Gastrocnemius medialis (tissue), 4 donors: ENCODE measurements at regions not wholly inside any gene's neighbourhood (a gene's known extent, or its start where the extent isn't known, plus 50 kb on each side); places are given as distances from the start of the nearest gene placed in this dataset.
"Not testable (repeated sequence)": the region's sequence is repeated elsewhere in the genome, so short reads cannot be mapped to it uniquely, and the experiment has no call there.

Source experiments
- ATAC-seq, 2 donors: fragments of 150-250 bp; one replicate each; pipeline ENCODE4 v1.9.1; 2016
- DNase-seq, 2 donors: peaks; one replicate each; pipeline ENCODE4 v3.0.0-alpha.2; 2019
- H3K27ac ChIP-seq, 4 donors: fragments of 200-600 bp; sonication (generic); 1 replicate in 1 of 4; 2 replicates in 3 of 4; pipeline ENCODE4 v1.5.1; 2016 to 2018; ENCODE audit warnings: mild to moderate bottlenecking in 2 of 4, moderate library complexity in 1 of 4
- H3K27me3 ChIP-seq, 3 donors: fragments of 200-600 bp; sonication (generic) in 2 of 3; 1 replicate in 1 of 3; 2 replicates in 2 of 3; pipeline versions ENCODE4 v1.5.1 to v1.6.0; 2016 to 2019; ENCODE audit warnings: mild to moderate bottlenecking in 1 of 3, moderate library complexity in 1 of 3
- H3K36me3 ChIP-seq, 2 donors: fragments of 200-600 bp; sonication (generic) in 1 of 2; one replicate each; pipeline ENCODE4 v1.5.1; 2017 to 2018
- H3K4me1 ChIP-seq, 2 donors: fragments of 200-600 bp; sonication (generic) in 1 of 2; one replicate each; pipeline ENCODE4 v1.5.1; 2016 to 2017; ENCODE audit warnings: mild to moderate bottlenecking in 2 of 2
- H3K4me3 ChIP-seq, 4 donors: fragments of 200-600 bp; sonication (generic) in 3 of 4; 1 replicate in 1 of 4; 2 replicates in 3 of 4; pipeline ENCODE4 v1.5.1; 2016 to 2019; ENCODE audit warnings: mild to moderate bottlenecking in 2 of 4
- H3K9me3 ChIP-seq, 3 donors: fragments of 200-600 bp; sonication (generic) in 2 of 3; 1 replicate in 1 of 3; 2 replicates in 2 of 3; pipeline ENCODE4 v1.5.1; 2016 to 2019
- POLR2A ChIP-seq, 2 donors: fragments of 450-650 bp; IDR thresholded peaks; one replicate each; pipeline ENCODE4 v1.6.1; 2017; ENCODE audit warnings: antibody characterized with exemption in 2 of 2, mild to moderate bottlenecking in 2 of 2, moderate library complexity in 2 of 2
- in situ Hi-C, 4 donors: fragments of 200-750 bp; cut with MboI; loops; one replicate each; pipeline versions ENCODE4 v1.15.0 to v1.8.0; 2017; ENCODE audit warnings: low sequenced_read_pairs in 4 of 4
- intact Hi-C: fragments of 100-400 bp; cut with DNase I; formaldehyde crosslinking; loops from one replicate; pipeline ENCODE4 v1.15.1; 2023; ENCODE audit warnings: low total_unique reads
- TF ChIP-seq, protein P1 (sequence below), 5 experiments: fragments of 450-650 bp in 3 of 5; fragments of 200-600 bp in 2 of 5; sonication (generic) in 2 of 5; IDR thresholded peaks in 4 of 5; conservative IDR thresholded peaks in 1 of 5; 1 replicate in 4 of 5; 2 replicates in 1 of 5; pipeline ENCODE4 v1.5.1; 2016 to 2019; ENCODE audit warnings: antibody characterized with exemption in 5 of 5, mild to moderate bottlenecking in 3 of 5, moderate library complexity in 3 of 5

GRCh38 chr14:105622329-105622955, 96.1 kb downstream of the TMEM121 start:
- no peaks in the 10 kb centered on the region for H3K9me3 ChIP-seq
- TF ChIP-seq POLR2A (IDR thresholded peaks at IDR 0.05), result no peak
- TF ChIP-seq, protein P1, sequence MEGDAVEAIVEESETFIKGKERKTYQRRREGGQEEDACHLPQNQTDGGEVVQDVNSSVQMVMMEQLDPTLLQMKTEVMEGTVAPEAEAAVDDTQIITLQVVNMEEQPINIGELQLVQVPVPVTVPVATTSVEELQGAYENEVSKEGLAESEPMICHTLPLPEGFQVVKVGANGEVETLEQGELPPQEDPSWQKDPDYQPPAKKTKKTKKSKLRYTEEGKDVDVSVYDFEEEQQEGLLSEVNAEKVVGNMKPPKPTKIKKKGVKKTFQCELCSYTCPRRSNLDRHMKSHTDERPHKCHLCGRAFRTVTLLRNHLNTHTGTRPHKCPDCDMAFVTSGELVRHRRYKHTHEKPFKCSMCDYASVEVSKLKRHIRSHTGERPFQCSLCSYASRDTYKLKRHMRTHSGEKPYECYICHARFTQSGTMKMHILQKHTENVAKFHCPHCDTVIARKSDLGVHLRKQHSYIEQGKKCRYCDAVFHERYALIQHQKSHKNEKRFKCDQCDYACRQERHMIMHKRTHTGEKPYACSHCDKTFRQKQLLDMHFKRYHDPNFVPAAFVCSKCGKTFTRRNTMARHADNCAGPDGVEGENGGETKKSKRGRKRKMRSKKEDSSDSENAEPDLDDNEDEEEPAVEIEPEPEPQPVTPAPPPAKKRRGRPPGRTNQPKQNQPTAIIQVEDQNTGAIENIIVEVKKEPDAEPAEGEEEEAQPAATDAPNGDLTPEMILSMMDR (IDR thresholded peaks at IDR 0.05 in 4 of 5, conservative IDR thresholded peaks at IDR 0.05 in 1 of 5), result no peak
- H3K4me1 ChIP-seq, result no peaks in the 10 kb centered on the region
- no peak overlapping the region for H3K4me3 ChIP-seq
- in situ Hi-C loops (no loop called here), intact Hi-C loops (no loop called here)
- H3K27ac ChIP-seq, result no peak overlapping the region
- no peak for DNase-seq
- H3K27me3 ChIP-seq, result no peaks in the 10 kb centered on the region
- H3K36me3 ChIP-seq, result no peaks in the 10 kb centered on the region
- ATAC-seq, result no peak

DNA sequence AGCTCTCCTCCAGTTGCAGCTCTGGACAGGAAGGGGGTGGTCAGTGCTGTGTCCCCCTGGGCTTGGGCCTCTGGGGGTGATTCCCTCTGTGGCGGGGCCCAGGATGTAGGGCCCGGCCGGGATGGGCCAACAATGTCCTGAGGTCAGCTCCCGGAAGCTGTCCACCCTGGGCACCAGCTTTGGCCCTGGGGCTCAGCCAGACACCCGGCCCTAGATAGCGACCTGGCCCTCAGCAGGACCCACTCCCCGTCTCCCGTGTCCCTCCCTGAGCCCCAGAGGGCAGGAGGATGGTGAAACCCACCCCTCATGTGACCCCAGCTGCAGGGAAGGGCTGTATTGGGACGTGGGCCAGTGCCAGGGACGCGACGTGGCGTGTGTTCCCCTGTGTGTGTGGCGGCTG, 96.8 kb downstream of the TMEM121 start:
- in situ Hi-C loops, H3K27ac ChIP-seq, H3K9me3 ChIP-seq, ATAC-seq, H3K27me3 ChIP-seq, H3K4me1 ChIP-seq, DNase-seq, H3K4me3 ChIP-seq, H3K36me3 ChIP-seq, intact Hi-C loops: not testable (repeated sequence)

DNA sequence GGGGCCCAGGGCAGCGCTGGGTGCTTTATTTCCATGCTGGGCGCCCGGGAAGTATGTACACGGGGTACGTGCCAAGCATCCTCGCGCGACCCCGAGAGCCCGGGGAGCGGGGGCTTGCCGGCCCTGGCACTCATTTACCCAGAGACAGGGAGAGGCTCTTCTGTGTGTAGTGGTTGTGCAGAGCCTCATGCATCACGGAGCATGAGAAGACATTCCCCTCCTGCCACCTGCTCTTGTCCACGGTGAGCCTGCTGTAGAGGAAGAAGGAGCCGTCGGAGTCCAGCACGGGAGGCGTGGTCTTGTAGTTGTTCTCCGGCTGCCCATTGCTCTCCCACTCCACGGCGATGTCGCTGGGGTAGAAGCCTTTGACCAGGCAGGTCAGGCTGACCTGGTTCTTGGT, 98.0 kb downstream of the TMEM121 start:
- H3K36me3 ChIP-seq, H3K4me1 ChIP-seq, in situ Hi-C loops, H3K27me3 ChIP-seq, H3K9me3 ChIP-seq, ATAC-seq, H3K27ac ChIP-seq, intact Hi-C loops, DNase-seq, H3K4me3 ChIP-seq: not testable (repeated sequence)

GRCh38 chr14:105624749-105625434, 98.5 kb downstream of the TMEM121 start:
- H3K9me3 ChIP-seq, DNase-seq, H3K4me1 ChIP-seq, intact Hi-C loops, H3K27ac ChIP-seq, in situ Hi-C loops, H3K27me3 ChIP-seq, H3K36me3 ChIP-seq, H3K4me3 ChIP-seq, ATAC-seq: not testable (repeated sequence)

DNA sequence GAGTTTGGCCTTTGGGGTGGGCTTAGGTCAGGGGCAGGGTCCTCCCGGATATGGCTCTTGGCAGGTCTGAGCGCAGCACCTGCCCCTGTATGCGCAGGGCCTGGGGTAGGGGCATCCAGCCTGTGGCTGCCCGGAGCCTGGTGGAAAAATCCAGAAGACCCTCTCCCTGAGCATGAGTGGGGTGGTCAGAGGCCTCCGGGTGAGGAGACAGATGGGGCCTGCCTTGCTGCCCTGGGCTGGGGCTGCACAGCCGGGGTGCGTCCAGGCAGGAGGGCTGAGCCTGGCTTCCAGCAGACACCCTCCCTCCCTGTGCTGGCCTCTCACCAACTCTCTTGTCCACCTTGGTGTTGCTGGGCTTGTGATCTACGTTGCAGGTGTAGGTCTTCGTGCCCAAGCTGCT, 99.1 kb downstream of the TMEM121 start:
- in situ Hi-C loops, intact Hi-C loops: not testable (repeated sequence)

GRCh38 chr14:105626111-105626510, 99.7 kb downstream of the TMEM121 start:
- intact Hi-C loops, ATAC-seq, DNase-seq: not testable (repeated sequence)

More for the DNA sequence above, 99.1 kb downstream of the TMEM121 start:
- H3K4me3 ChIP-seq, H3K36me3 ChIP-seq, DNase-seq, H3K9me3 ChIP-seq, H3K4me1 ChIP-seq, H3K27ac ChIP-seq, ATAC-seq, H3K27me3 ChIP-seq: not testable (repeated sequence)

DNA sequence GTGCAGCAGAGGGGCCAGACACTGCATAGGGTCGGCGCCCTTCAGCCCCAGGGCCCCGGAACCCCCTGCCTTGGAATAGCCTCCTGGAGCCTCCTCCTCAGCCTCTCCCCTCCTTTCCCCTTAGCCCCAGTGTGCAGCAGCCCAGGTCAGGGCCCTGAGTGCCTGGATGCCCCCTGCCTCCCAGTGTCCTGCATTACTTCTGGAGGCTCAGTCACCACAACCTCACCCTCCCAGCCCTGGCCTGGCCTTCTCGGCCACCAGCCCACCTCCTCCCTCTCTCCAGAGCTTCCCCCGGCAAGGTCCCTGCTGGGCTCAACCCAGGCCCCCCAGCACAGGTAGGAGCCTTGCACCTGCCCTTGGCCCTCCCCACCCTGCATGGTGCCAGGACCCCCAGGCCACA, 100.3 kb downstream of the TMEM121 start:
- H3K27me3 ChIP-seq, H3K9me3 ChIP-seq, H3K36me3 ChIP-seq, intact Hi-C loops, DNase-seq, in situ Hi-C loops, H3K4me1 ChIP-seq, ATAC-seq, H3K4me3 ChIP-seq, H3K27ac ChIP-seq: not testable (repeated sequence)

More at GRCh38 chr14:105626111-105626510, 99.7 kb downstream of the TMEM121 start:
- H3K9me3 ChIP-seq, H3K27ac ChIP-seq, H3K4me1 ChIP-seq, H3K4me3 ChIP-seq, H3K36me3 ChIP-seq, H3K27me3 ChIP-seq, in situ Hi-C loops: not testable (repeated sequence)

DNA sequence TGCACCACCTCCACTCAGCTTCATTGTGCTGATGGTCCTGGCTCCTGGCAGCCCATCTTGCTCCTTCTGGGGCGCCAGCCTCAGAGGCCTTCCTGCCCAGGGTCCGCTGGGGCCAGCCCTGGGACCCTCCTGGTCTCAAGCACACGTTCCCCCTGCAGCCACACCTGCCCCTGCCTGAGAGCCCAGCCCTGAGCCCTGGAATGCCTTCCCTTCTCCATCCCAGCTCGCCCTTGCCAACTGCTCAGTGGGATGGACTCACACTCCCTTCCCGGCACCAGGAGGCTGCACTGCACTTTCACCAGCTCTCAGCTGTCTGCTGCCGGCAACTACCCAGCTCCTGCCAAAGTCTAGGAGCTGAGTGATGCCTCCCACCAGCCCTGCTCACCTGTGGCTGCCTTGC, 100.9 kb downstream of the TMEM121 start:
- DNase-seq, H3K4me3 ChIP-seq, H3K9me3 ChIP-seq, H3K36me3 ChIP-seq, H3K4me1 ChIP-seq, intact Hi-C loops, ATAC-seq, H3K27me3 ChIP-seq, H3K27ac ChIP-seq, in situ Hi-C loops: not testable (repeated sequence)
